ENCODE measurements at regions not wholly inside any gene's neighbourhood (a gene's known extent, or its start where the extent isn't known, plus 50 kb on each side); places are given as distances from the start of the nearest gene placed in this dataset.
"Not testable (repeated sequence)": the region's sequence is repeated elsewhere in the genome, so short reads cannot be mapped to it uniquely, and the experiment has no call there.

GRCh38 chr6:170226647-170227046 is 64.2 kb downstream of the DLL1 start:
- H3K9me3 ChIP-seq (ENCODE audit: control insufficient read depth in 2 of 2, insufficient read depth in 1 of 2, low read depth in 1 of 2, low read length in 1 of 2), result no peaks in the 10 kb centered on the region
- H3K27ac ChIP-seq (ENCODE audit: low read depth in 2 of 2, low read length in 1 of 2), result peak overlapping the region in 1 of 2 donors; percentile 54
- no peaks in the 10 kb centered on the region for H3K27me3 ChIP-seq (ENCODE audit: control insufficient read depth in 1 of 2, insufficient read depth in 2 of 2, low read length in 2 of 2)
- no peak overlapping the region for H3K4me3 ChIP-seq (ENCODE audit: low read depth in 1 of 2, low read length in 2 of 2)
- WGBS, 2 donors, result 66 to 69% methylated on average over 9 of the region's 9 CpGs
- H3K36me3 ChIP-seq (ENCODE audit: control insufficient read depth in 2 of 2, insufficient read depth in 2 of 2, low read length in 1 of 2), result no peaks in the 10 kb centered on the region
- peaks cover 7 to 28% of the 10 kb centered on the region in 2 donors for H3K4me1 ChIP-seq (ENCODE audit: control insufficient read depth in 2 of 2, insufficient read depth in 2 of 2, low read length in 1 of 2)

GRCh38 chr6:170225852-170226417 is 64.9 kb downstream of the DLL1 start:
- H3K4me1 ChIP-seq (ENCODE audit: control insufficient read depth in 2 of 2, insufficient read depth in 2 of 2, low read length in 1 of 2), result peaks cover 7 to 28% of the 10 kb centered on the region in 2 donors
- H3K9me3 ChIP-seq (ENCODE audit: control insufficient read depth in 2 of 2, insufficient read depth in 1 of 2, low read depth in 1 of 2, low read length in 1 of 2), result no peaks in the 10 kb centered on the region
- no peak overlapping the region for H3K4me3 ChIP-seq (ENCODE audit: low read depth in 1 of 2, low read length in 2 of 2)
- no peaks in the 10 kb centered on the region for H3K27me3 ChIP-seq (ENCODE audit: control insufficient read depth in 1 of 2, insufficient read depth in 2 of 2, low read length in 2 of 2)
- H3K36me3 ChIP-seq (ENCODE audit: control insufficient read depth in 2 of 2, insufficient read depth in 2 of 2, low read length in 1 of 2), result no peaks in the 10 kb centered on the region
- 45 to 52% methylated on average over 22 of the region's 22 CpGs for WGBS, 2 donors
- H3K27ac ChIP-seq (ENCODE audit: low read depth in 2 of 2, low read length in 1 of 2), result peak overlapping the region; percentile 65 to 85

GRCh38 chr6:170224694-170225660 is 65.9 kb downstream of the DLL1 start:
- Histone ChIP-seq H3K4me1 (ENCODE audit: control insufficient read depth in 2 of 2, insufficient read depth in 2 of 2, low read length in 1 of 2) (peaks cover 7 to 28% of the 10 kb centered on the region in 2 donors), H3K36me3 (ENCODE audit: control insufficient read depth in 2 of 2, insufficient read depth in 2 of 2, low read length in 1 of 2) (no peaks in the 10 kb centered on the region), H3K27me3 (ENCODE audit: control insufficient read depth in 1 of 2, insufficient read depth in 2 of 2, low read length in 2 of 2) (no peaks in the 10 kb centered on the region), H3K9me3 (ENCODE audit: control insufficient read depth in 2 of 2, insufficient read depth in 1 of 2, low read depth in 1 of 2, low read length in 1 of 2) (no peaks in the 10 kb centered on the region), H3K4me3 (ENCODE audit: low read depth in 1 of 2, low read length in 2 of 2) (no peak overlapping the region), H3K27ac (ENCODE audit: low read depth in 2 of 2, low read length in 1 of 2) (peak overlapping the region; percentile 65 to 85)
- 46 to 48% methylated on average over 23 of the region's 23 CpGs for WGBS, 2 donors

GRCh38 chr6:170223718-170224693 is 66.9 kb downstream of the DLL1 start:
- Histone ChIP-seq H3K9me3 (ENCODE audit: control insufficient read depth in 2 of 2, insufficient read depth in 1 of 2, low read depth in 1 of 2, low read length in 1 of 2) (no peaks in the 10 kb centered on the region), H3K27me3 (ENCODE audit: control insufficient read depth in 1 of 2, insufficient read depth in 2 of 2, low read length in 2 of 2) (no peaks in the 10 kb centered on the region), H3K4me1 (ENCODE audit: control insufficient read depth in 2 of 2, insufficient read depth in 2 of 2, low read length in 1 of 2) (peaks cover 7 to 28% of the 10 kb centered on the region in 2 donors), H3K36me3 (ENCODE audit: control insufficient read depth in 2 of 2, insufficient read depth in 2 of 2, low read length in 1 of 2) (no peaks in the 10 kb centered on the region), H3K27ac (ENCODE audit: low read depth in 2 of 2, low read length in 1 of 2) (peak overlapping the region; percentile 52 to 67), H3K4me3 (ENCODE audit: low read depth in 1 of 2, low read length in 2 of 2) (no peak overlapping the region)
- 70 to 80% methylated on average over 25 of the region's 25 CpGs for WGBS, 2 donors

- H3K27me3 ChIP-seq (ENCODE audit: control insufficient read depth in 1 of 2, insufficient read depth in 2 of 2, low read length in 2 of 2), result no peaks in the 10 kb centered on the region
- H3K4me3 ChIP-seq (ENCODE audit: low read depth in 1 of 2, low read length in 2 of 2), result no peak overlapping the region
- H3K36me3 ChIP-seq (ENCODE audit: control insufficient read depth in 2 of 2, insufficient read depth in 2 of 2, low read length in 1 of 2), result no peaks in the 10 kb centered on the region
- H3K9me3 ChIP-seq (ENCODE audit: control insufficient read depth in 2 of 2, insufficient read depth in 1 of 2, low read depth in 1 of 2, low read length in 1 of 2), result no peaks in the 10 kb centered on the region
- H3K27ac ChIP-seq (ENCODE audit: low read depth in 2 of 2, low read length in 1 of 2), result no peak overlapping the region
- WGBS, 2 donors, result 60 to 66% methylated on average over 31 to 32 of the region's 32 CpGs
- H3K4me1 ChIP-seq (ENCODE audit: control insufficient read depth in 2 of 2, insufficient read depth in 2 of 2, low read length in 1 of 2), result peaks cover 7 to 26% of the 10 kb centered on the region in 2 donors
Observed at GRCh38 chr6:170222498-170223471, 68.1 kb downstream of the DLL1 start.

GRCh38 chr6:170221753-170222400 is 69.0 kb downstream of the DLL1 start:
- Histone ChIP-seq H3K9me3 (ENCODE audit: control insufficient read depth in 2 of 2, insufficient read depth in 1 of 2, low read depth in 1 of 2, low read length in 1 of 2) (no peaks in the 10 kb centered on the region), H3K27ac (ENCODE audit: low read depth in 2 of 2, low read length in 1 of 2) (no peak overlapping the region), H3K4me3 (ENCODE audit: low read depth in 1 of 2, low read length in 2 of 2) (no peak overlapping the region), H3K4me1 (ENCODE audit: control insufficient read depth in 2 of 2, insufficient read depth in 2 of 2, low read length in 1 of 2) (peaks cover 3 to 23% of the 10 kb centered on the region in 2 donors), H3K36me3 (ENCODE audit: control insufficient read depth in 2 of 2, insufficient read depth in 2 of 2, low read length in 1 of 2) (no peaks in the 10 kb centered on the region), H3K27me3 (ENCODE audit: control insufficient read depth in 1 of 2, insufficient read depth in 2 of 2, low read length in 2 of 2) (no peaks in the 10 kb centered on the region)
- WGBS, 2 donors, result 87 to 89% methylated on average over 29 of the region's 29 CpGs

- 88 to 89% methylated on average over 27 to 29 of the region's 29 CpGs for WGBS, 2 donors
Observed at GRCh38 chr6:170221052-170221752, 69.7 kb downstream of the DLL1 start.

GRCh38 chr6:170213637-170214018 is 77.2 kb downstream of the DLL1 start:
- WGBS, 2 donors, result 97 to 98% methylated on average over 15 to 16 of the region's 19 CpGs
- not testable (repeated sequence) for H3K36me3 ChIP-seq (ENCODE audit: control insufficient read depth in 2 of 2, insufficient read depth in 2 of 2, low read length in 1 of 2); H3K4me1 ChIP-seq (ENCODE audit: control insufficient read depth in 2 of 2, insufficient read depth in 2 of 2, low read length in 1 of 2); H3K4me3 ChIP-seq (ENCODE audit: low read depth in 1 of 2, low read length in 2 of 2); H3K27ac ChIP-seq (ENCODE audit: low read depth in 2 of 2, low read length in 1 of 2); H3K27me3 ChIP-seq (ENCODE audit: control insufficient read depth in 1 of 2, insufficient read depth in 2 of 2, low read length in 2 of 2); H3K9me3 ChIP-seq (ENCODE audit: control insufficient read depth in 2 of 2, insufficient read depth in 1 of 2, low read depth in 1 of 2, low read length in 1 of 2)

More at GRCh38 chr6:170221052-170221752, 69.7 kb downstream of the DLL1 start:
- H3K9me3 ChIP-seq (ENCODE audit: control insufficient read depth in 2 of 2, insufficient read depth in 1 of 2, low read depth in 1 of 2, low read length in 1 of 2), result no peaks in the 10 kb centered on the region
- H3K4me1 ChIP-seq (ENCODE audit: control insufficient read depth in 2 of 2, insufficient read depth in 2 of 2, low read length in 1 of 2), result peaks cover 0 to 21% of the 10 kb centered on the region in 2 donors
- H3K36me3 ChIP-seq (ENCODE audit: control insufficient read depth in 2 of 2, insufficient read depth in 2 of 2, low read length in 1 of 2), result no peaks in the 10 kb centered on the region
- H3K27me3 ChIP-seq (ENCODE audit: control insufficient read depth in 1 of 2, insufficient read depth in 2 of 2, low read length in 2 of 2), result no peaks in the 10 kb centered on the region
- no peak overlapping the region for H3K4me3 ChIP-seq (ENCODE audit: low read depth in 1 of 2, low read length in 2 of 2)
- no peak overlapping the region for H3K27ac ChIP-seq (ENCODE audit: low read depth in 2 of 2, low read length in 1 of 2)

Measured in esophagus (tissue), 2 donors.